Esophagus squamous epithelium (tissue), 5 donors: ENCODE measurements at regions not wholly inside any gene's neighbourhood (a gene's known extent, or its start where the extent isn't known, plus 50 kb on each side); places are given as distances from the start of the nearest gene placed in this dataset.

ENCODE experiments used
- DNase-seq: peaks from one replicate; lab custom pipeline; 2025; lab: John Stamatoyannopoulos, UW
- H3K27ac ChIP-seq, 4 donors: fragments of 200-600 bp; sonication (generic); one replicate each; pipeline ENCODE4 v1.5.1; 2016 to 2019; ENCODE audit warnings: mild to moderate bottlenecking in 1 of 4
- H3K27me3 ChIP-seq, 4 donors: fragments of 200-600 bp; sonication (generic); 1 replicate in 3 of 4; 2 replicates in 1 of 4; pipeline versions ENCODE4 v1.5.1 to v1.6.0; 2017 to 2021; ENCODE audit warnings: antibody characterized with exemption in 1 of 4
- H3K36me3 ChIP-seq, 3 donors: fragments of 200-600 bp; sonication (generic); one replicate each; pipeline ENCODE4 v1.5.1; 2016 to 2019
- H3K4me1 ChIP-seq, 3 donors: fragments of 200-600 bp; sonication (generic); one replicate each; pipeline ENCODE4 v1.5.1; 2017 to 2019
- H3K4me3 ChIP-seq, 4 donors: fragments of 200-600 bp; sonication (generic); 1 replicate in 3 of 4; 2 replicates in 1 of 4; pipeline ENCODE4 v1.5.1; 2016 to 2019; ENCODE audit warnings: mild to moderate bottlenecking in 2 of 4, moderate library complexity in 1 of 4
- H3K9me3 ChIP-seq, 3 donors: fragments of 200-600 bp; sonication (generic); one replicate each; pipeline ENCODE4 v1.5.1; 2016 to 2019
- POLR2A ChIP-seq, 4 donors: fragments of 450-650 bp; IDR thresholded peaks; one replicate each; pipeline ENCODE4 v1.6.1; 2017; ENCODE audit warnings: antibody characterized with exemption in 4 of 4, mild to moderate bottlenecking in 4 of 4, moderate library complexity in 3 of 4
- WGBS, 2 donors: methylation state at CpG; one replicate each; pipeline ENCODE4 v1.1.5; 2018; 5-methylcytosine and 5-hydroxymethylcytosine counted together
- intact Hi-C: fragments of 100-400 bp; cut with DNase I; formaldehyde crosslinking; loops from one replicate; pipeline ENCODE4 v1.15.0; 2022
- TF ChIP-seq, protein P1 (sequence below), 6 experiments: fragments of 450-650 bp in 4 of 6; fragments of 200-600 bp in 2 of 6; sonication (generic) in 2 of 6; IDR thresholded peaks; one replicate each; pipeline ENCODE4 v1.5.1; 2016 to 2019; ENCODE audit warnings: antibody characterized with exemption in 6 of 6, mild to moderate bottlenecking in 4 of 6, moderate library complexity in 4 of 6
- donor health status: DM: yes; HTN: yes; CAD: no.

DNA sequence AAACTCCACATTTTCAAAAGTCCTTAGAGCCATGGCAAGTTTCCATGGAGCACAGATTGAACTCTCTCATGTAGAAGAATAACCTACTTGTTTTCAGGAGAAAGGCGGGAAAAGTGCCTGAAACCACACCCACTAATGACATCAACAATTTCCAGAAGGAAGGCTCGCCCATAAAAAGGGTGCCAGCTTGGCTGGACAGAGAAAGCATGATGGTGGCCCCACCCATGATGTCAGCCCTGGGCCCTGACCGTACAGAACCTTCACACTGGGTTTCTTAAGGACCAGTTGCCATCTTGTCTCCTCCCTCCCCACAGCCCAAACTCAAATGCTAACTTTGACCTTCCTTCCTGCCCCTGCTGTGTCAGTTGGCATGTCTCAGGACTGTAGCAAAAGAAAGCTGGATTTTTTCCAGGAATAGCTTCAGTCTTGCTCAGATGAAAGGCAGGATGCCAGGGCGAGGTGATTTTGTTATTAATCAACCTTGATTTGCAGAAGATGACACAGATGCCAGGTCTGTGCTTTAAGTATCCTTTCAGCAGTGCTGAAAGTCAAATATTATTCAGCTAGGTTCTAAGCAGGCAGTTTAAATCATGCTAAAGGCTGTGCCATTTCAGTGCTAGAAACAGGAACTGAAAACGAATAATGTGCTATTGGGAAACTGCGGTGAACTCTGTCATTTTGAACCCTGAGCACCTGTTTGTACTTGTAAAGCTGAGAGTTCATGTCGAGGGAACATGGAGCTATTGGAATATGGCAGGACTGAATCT, 89.5 kb upstream of the RFC3 start:
- Histone ChIP-seq H3K27me3 (no peaks in the 10 kb centered on the region), H3K36me3 (no peaks in the 10 kb centered on the region), H3K4me3 (no peak overlapping the region), H3K27ac (peak overlapping the region in 2 of 4 donors; percentile 22 to 77), H3K4me1 (peaks cover 0 to 20% (median 7%) of the 10 kb centered on the region in 3 donors), H3K9me3 (no peaks in the 10 kb centered on the region)
- WGBS, 2 donors = 39 to 43% methylated on average over 6 to 7 of the region's 7 CpGs
- no peak for DNase-seq
- no peak for TF ChIP-seq POLR2A (IDR thresholded peaks at IDR 0.05)
- TF ChIP-seq, protein P1, sequence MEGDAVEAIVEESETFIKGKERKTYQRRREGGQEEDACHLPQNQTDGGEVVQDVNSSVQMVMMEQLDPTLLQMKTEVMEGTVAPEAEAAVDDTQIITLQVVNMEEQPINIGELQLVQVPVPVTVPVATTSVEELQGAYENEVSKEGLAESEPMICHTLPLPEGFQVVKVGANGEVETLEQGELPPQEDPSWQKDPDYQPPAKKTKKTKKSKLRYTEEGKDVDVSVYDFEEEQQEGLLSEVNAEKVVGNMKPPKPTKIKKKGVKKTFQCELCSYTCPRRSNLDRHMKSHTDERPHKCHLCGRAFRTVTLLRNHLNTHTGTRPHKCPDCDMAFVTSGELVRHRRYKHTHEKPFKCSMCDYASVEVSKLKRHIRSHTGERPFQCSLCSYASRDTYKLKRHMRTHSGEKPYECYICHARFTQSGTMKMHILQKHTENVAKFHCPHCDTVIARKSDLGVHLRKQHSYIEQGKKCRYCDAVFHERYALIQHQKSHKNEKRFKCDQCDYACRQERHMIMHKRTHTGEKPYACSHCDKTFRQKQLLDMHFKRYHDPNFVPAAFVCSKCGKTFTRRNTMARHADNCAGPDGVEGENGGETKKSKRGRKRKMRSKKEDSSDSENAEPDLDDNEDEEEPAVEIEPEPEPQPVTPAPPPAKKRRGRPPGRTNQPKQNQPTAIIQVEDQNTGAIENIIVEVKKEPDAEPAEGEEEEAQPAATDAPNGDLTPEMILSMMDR (IDR thresholded peaks at IDR 0.05) = no peak
- intact Hi-C loops = loop anchor here (10.0 kb wide), 1 partner anchor 184 kb away; no protein-coding TSS in a partner anchor

DNA sequence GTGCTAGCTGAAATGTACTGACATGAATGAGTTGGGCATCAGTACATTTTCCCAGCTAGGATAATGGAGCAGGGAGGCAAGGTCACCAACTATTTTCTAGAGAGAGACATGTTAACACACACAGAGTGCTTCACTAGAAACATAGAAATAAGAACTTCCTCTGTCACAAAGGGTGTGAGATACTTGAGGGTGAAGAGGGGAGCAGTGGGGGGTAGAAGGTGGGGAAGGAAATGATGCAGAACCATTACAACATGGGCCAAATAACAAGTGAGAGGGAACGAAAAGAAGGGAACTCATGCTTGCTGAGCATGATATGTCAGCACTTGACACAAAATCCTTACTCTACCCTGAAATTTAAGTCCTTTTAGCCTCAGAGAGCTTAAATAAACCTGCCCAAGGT, 87.8 kb upstream of the RFC3 start:
- DNase-seq = no peak
- Histone ChIP-seq H3K4me3 (no peak overlapping the region), H3K27ac (peak overlapping the region in 1 of 4 donors; percentile 50), H3K9me3 (no peaks in the 10 kb centered on the region), H3K27me3 (no peaks in the 10 kb centered on the region), H3K4me1 (peaks cover 0 to 5% (median 5%) of the 10 kb centered on the region in 3 donors), H3K36me3 (no peaks in the 10 kb centered on the region)
- 72 to 79% methylated on average over 1 of the region's 1 CpG for WGBS, 2 donors
- intact Hi-C loops = no loop called here
- TF ChIP-seq POLR2A (IDR thresholded peaks at IDR 0.05) = no peak
- TF ChIP-seq, protein P1 (IDR thresholded peaks at IDR 0.05) = no peak

DNA sequence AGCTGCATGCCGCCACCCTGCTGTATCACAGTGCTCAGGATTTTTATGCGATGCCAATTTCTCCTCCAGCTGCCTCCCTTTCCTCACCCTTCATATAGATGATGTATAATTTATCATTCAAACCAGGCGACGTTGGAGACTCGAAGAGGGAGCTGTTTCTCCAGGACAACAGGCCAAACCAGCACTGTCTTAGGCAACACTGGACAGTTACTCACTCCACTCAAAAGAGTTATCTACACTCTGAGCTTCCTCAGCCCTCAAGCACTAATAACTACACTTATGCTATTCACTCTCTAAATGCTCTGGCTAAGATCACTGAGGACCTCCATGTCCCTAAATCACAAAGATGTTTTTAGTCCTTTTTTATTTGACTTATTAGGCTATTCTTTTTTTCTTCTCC, 87.3 kb upstream of the RFC3 start:
- Histone ChIP-seq H3K9me3 (no peaks in the 10 kb centered on the region), H3K27ac (no peak overlapping the region), H3K4me3 (no peak overlapping the region), H3K4me1 (peaks cover 0 to 5% (median 5%) of the 10 kb centered on the region in 3 donors), H3K27me3 (no peaks in the 10 kb centered on the region), H3K36me3 (no peaks in the 10 kb centered on the region)
- DNase-seq = no peak
- intact Hi-C loops = no loop called here
- WGBS, 2 donors = 90 to 96% methylated on average over 4 to 5 of the region's 5 CpGs
- TF ChIP-seq, protein P1 (IDR thresholded peaks at IDR 0.05) = no peak
- no peak for TF ChIP-seq POLR2A (IDR thresholded peaks at IDR 0.05)

DNA sequence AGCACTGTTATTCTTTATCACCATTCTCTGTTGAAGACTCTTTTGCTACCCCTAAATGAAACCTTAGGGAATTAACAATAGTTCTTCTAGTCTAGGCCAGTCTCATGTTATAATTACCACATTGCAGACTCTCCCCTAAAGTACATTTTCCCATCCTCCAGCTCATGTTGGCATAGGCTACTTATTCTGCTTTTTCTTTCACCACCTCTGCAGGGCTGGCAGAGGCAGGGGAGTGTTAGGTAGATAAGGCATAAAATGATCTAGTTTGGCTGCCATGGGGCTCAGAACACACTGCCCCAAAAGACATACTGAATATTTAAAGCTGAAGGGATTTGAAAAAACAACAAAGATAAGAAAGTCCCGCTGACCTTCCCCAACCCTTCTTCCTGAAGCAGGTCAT, 82.7 kb upstream of the RFC3 start:
- Histone ChIP-seq H3K27ac (no peak overlapping the region), H3K9me3 (no peaks in the 10 kb centered on the region), H3K27me3 (no peaks in the 10 kb centered on the region), H3K4me3 (no peak overlapping the region), H3K36me3 (no peaks in the 10 kb centered on the region), H3K4me1 (peaks cover 0 to 4% (median 0%) of the 10 kb centered on the region in 3 donors)
- DNase-seq = no peak
- TF ChIP-seq POLR2A (IDR thresholded peaks at IDR 0.05) = no peak
- TF ChIP-seq, protein P1 (IDR thresholded peaks at IDR 0.05) = no peak
- WGBS, 2 donors = 90 to 100% methylated on average over 1 of the region's 1 CpG
- intact Hi-C loops = no loop called here

DNA sequence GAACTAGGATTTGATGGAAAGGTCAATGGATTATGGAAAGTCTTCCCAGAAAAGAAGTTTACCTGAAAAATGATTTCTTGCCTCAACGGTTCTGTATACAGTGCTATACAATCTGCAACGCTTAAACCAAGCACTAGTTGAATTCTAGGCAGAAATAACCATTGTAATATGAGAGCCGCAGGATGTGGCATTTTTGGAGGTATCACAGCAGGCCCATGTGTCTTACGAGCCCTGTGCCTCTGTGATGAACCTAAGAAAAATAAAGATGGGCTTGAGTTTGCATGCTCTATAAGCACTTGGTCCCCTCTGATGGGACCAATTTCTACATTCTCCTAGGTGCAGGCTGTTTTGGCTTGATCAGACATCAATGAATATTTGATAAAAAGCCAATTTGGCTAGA, 78.7 kb upstream of the RFC3 start:
- TF ChIP-seq POLR2A (IDR thresholded peaks at IDR 0.05) = no peak
- TF ChIP-seq, protein P1 (IDR thresholded peaks at IDR 0.05) = no peak
- H3K9me3 ChIP-seq = no peaks in the 10 kb centered on the region
- H3K4me3 ChIP-seq = no peak overlapping the region
- H3K36me3 ChIP-seq = no peaks in the 10 kb centered on the region
- H3K27ac ChIP-seq = no peak overlapping the region
- H3K4me1 ChIP-seq = peaks cover 0 to 13% (median 0%) of the 10 kb centered on the region in 3 donors
- intact Hi-C loops = no loop called here
- WGBS, 2 donors = 84 to 86% methylated on average over 4 of the region's 4 CpGs
- H3K27me3 ChIP-seq = no peaks in the 10 kb centered on the region
- no peak for DNase-seq
